ENCODE measurements at regions not wholly inside any gene's neighbourhood (a gene's known extent, or its start where the extent isn't known, plus 50 kb on each side); places are given as distances from the start of the nearest gene placed in this dataset.

DNA sequence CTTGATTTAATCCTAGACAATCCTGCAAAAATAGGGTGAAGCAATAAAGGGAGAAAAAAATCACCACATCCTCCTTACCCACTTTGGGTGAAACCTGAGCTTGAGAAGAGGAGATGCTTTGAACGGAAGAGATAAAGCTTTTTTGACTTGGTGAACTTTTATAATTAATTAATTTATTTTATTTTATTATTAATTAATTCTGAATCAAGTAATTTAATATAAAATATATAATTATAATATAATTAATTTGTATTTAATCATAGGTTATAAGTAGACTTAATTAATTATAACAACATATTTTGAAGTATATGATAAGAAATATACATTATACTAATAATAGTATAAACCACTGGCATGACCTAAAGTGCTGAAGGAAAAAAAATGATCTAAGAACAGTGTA, 2164.8 kb downstream of the LRRC4C start:
- DNase-seq (ENCODE audit: low read depth in 2 of 2) = no peak

DNA sequence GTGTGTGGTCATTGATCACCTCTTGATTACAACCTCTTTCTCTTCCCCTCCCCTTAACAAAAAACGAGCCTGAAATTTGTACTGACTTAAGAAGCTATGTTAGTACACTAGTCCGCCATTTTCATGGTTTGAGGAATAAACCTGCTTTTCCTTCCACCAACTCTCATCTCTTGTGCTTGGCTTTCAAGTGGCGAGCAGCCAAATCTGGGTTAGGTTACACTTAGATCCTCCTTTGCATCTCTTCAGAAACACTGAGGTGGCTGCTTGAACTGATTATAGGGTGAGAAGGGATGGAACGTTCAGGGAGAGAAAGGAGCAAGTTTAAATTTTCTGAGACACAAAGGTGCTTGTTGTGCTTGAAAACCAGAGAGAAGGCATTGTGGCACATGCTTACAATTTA, 2171.4 kb downstream of the LRRC4C start:
- DNase-seq (ENCODE audit: low read depth in 2 of 2) = no peak

DNA sequence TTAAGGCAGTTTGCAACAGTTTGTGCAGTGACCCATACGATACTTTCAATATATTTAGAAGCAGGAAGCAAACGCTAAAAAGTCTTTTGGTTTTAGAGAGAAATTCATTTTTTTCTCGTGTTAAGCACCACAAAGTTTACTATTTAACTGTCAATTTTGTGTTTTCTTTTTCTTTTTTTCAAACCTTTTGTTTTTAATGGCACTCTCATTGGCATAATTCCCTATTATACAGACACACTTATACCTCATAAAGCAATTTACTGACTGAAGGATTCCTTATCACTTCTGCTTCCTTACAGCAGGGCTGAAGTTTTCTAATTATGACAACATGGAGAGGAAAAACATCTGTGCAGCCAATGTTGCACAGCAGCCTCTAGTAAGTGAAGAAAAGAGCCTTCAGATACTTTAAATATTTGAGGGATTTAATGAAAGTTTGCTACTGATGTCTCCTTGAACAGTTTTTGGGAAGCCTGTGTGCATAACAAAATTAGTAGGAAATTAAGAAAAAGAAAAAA, 2191.2 kb downstream of the LRRC4C start:
- DNase-seq (ENCODE audit: low read depth in 2 of 2) = no peak

DNA sequence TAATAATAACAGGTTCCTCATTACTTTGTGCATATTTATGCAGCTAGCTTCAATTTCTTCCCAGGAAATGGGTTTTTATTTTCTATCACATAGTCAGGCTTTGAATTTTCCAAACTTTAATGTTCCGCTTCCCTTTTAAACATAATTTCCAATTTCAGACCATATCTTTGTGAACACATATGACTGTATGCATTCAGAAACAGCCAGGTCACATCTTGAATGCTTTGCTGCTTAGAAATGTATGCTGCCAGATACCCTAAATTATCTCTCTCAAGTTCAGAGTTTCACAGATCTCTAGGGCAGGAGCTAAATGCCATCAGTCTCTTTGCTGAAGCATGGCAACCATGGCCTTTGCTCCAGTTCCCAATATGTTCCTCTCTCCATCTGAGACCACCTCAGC, 2203.8 kb downstream of the LRRC4C start:
- DNase-seq (ENCODE audit: low read depth in 2 of 2) = no peak

DNA sequence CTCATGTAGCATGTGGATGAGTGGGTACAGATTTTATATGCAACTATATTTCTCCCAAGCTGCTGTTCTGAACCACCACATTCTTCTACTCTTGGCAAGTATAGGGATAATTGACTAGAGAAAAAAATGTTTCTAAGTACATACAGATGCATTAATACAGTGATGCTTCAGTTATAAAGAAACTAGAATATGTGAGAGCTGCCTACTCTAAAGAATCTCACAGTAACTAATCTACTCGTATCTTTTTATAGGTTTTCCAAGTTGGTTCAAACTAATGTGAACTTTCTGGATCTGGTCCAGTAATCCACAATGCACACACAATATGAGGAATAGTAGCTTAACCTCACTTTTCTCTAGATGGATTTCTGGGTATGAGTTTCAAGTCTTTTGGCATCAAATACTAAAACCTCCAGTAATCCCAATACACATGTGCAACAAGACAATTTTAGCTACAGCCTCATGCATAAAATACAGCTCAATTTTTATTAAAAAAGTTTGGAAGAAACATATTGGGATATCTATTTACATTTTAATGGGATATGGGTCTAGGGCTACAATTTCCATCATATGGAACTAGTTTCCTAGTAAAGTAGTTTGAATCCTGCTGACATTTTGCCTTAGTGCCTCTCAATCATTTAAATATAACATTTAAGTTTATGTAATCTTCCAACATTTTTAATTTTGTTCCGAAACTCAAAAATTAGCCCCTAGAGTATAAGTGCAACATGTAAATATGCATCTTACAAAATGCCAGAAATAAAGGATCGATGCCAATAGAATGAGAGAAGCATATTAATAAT, 2209.7 kb downstream of the LRRC4C start:
- DNase-seq (ENCODE audit: low read depth in 2 of 2) = no peak

DNA sequence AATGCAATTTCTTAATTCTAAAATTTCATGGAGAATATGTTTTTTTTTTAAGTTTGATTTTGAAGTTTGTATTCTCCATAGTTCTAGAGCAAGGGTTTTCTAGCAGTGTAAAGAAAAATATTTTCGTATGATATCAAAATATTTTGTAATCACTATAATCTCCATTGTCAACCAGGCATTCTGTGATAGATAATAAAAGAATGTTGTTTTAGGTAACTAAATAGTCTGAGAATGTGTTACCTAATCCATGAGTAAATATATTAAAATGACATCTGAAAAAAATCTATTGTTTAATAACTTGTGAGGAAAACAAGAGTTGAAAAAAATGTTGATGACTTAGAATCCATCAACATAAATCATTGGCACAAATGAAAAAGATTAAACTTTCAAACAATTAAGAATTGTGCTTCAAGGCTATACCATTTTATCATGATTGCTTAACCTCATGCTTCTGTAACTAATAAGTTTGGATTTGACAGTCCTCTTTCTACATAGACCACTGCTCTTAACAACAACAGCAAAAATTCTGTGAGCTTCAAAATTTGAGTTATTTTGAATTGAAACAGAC, 2211.8 kb downstream of the LRRC4C start:
- no peak for DNase-seq (ENCODE audit: low read depth in 2 of 2)

DNA sequence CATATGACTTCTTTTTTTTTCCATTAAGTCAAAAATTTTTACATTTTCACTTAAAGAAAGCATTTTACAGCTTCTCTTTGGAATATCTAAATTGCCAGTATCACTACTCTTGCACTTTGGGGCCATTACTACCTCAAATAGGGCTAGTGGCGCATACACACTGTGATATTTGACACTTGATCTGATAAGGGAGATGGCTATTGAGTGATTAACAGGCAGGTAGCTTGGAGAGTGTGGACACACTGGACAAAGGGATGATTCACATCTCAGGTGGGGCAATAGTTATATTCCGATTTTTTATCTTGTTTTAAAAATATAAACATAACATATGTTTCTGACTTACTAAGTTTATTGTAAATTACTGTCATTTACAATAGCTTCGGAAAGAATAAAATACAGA, 2219.9 kb downstream of the LRRC4C start:
- no peak for DNase-seq (ENCODE audit: low read depth in 2 of 2)

DNA sequence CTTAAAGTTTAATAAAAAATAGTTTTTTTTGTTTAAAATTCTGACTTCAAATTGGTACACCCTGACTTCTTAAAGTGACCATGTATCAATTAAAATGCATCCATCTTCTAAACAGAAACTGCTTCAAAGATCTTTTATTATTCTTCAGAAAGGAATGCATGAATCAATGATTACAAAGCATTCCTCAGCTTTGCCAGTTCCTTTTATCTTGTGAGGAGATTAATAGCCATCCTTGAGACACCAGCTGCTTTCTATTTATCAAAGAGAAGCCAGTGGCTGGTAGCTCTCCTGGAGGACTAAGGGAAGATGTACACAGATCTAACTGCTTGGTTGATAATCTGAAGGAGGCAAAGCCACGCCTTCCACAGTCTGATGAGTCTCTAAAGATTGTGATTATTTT, 2222.5 kb downstream of the LRRC4C start:
- no peak for DNase-seq (ENCODE audit: low read depth in 2 of 2)

DNA sequence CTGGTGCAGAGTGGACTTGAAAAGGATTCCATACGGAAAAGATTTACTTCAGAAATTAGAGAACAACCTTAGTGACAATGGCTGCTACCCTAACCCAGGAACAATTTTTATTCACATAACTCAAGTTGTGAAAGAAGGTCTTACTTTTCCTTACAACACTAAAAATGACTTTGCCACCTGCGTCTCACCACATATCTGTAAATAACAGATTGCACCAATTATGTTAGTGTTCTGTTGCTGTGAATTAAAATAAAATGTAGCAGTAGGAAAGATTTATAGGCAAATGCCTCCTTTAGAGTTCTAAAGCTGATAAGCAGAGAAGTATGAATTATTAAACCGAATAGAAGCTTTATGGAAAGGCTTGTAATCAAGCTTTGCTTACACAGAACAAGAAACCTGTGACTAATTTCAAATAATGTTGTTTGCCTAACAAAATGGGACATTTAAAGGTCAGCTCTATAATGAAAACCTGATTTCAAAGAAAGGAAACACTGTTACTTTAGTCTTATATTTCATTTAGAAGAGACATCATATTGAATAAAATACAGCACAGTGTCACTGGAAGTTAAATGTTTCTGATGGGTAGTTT, 2237.8 kb downstream of the LRRC4C start:
- no peak for DNase-seq (ENCODE audit: low read depth in 2 of 2)

DNA sequence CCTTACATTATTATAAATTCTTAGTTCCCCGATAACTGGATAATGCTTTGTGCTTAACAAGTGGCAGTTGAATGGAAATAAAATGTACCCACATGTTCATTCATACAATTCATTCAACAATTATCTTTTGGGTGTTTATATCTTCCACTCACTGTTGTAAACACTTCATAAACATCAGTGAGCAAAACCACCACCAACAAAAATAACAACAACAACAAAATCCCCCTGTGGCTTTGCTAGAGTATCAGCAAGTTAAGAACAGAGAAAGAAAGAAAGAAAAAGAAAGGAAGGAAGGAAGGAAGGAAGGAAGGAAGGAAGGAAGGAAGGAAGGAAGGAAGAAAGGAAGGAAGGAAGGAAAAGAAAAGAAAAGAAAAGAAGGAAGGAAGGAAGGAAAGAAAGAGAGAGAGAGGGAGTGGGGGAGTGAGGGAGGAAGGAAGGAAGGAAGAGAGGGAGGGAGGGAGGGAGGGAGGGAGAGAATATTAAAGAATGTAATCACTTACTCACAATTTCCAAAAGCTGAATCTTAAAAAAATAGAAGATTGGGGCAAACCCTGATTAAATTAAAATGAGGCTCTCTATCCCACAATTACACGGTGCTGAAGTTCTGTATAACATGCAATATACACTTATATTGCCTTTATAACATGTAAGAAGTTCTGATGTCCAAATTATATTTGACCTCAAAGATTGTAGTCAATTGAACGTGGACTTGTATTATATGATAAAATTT, 2238.8 kb downstream of the LRRC4C start:
- no peak for DNase-seq (ENCODE audit: low read depth in 2 of 2)

DNA sequence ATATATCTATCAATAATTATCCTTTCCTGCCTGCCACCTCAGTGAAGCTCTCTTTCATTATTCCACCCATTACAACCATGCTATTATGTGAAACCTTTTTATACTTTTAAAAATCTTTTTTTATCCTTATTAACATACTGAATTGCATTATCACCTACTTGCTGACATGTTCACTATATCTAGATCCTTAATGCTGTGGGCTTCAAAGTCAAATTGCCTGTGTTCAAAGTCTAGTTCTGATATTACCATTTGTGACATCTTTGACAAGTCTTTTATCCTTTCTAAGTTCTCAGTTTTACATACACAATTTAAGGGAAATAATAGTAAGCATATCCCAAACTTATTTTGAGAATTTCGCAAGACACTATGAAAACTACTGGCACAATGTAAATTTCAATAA, 2239.4 kb downstream of the LRRC4C start:
- no peak for DNase-seq (ENCODE audit: low read depth in 2 of 2)

DNA sequence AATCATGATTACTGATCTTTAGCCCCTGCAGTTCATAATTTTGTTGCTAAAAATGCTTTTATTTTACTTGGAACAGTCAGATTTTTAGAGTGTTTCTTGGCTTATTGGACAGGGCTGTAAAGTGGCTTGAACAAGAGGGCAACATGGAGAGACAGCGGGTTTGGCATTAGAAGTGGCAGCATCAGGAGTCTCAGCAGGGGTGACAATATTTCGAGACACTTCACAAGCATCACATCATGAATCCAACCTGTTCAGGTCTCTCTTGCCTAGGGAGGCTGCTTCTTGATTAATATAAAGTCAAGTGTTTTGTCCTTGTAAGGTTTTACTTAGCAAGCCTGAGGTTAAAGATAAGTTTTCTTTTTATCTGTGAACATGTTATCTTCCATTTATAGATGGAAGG, 2249.5 kb downstream of the LRRC4C start:
- DNase-seq (ENCODE audit: low read depth in 2 of 2) = no peak

DNA sequence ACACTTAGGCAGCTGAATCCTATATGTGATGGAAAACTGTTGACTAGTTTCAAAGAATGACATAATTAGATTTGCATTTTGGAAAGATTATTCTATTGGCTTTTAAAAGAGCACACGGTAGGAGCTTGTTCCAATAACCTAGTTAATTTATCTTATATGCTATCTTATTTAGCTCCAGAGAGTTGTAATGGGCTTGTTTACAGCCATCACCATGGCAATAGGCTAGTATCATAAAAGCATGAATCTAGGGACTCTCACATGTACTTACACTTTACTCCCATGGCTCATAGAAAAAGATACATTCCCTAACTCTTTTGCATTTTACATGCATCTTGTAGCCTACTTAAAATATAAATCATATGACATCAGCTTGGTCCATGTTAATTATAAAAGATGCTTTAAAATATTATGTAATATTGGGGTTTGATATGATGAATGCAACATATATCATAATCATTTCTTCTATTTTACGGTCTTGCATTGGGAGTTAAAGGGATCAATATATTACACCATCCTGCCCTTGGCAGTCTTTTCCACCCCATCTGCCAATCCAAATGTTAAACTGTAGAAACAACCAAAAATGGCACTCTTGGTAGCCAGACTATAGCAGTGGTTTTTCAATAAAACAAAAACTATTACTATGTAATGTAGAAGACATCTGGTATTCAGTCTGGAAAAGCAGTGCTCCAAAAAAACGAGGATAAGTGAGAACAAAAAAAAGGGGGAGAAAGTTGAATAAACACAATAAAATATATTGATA, 2254.0 kb downstream of the LRRC4C start:
- DNase-seq (ENCODE audit: low read depth in 2 of 2) = no peak

DNA sequence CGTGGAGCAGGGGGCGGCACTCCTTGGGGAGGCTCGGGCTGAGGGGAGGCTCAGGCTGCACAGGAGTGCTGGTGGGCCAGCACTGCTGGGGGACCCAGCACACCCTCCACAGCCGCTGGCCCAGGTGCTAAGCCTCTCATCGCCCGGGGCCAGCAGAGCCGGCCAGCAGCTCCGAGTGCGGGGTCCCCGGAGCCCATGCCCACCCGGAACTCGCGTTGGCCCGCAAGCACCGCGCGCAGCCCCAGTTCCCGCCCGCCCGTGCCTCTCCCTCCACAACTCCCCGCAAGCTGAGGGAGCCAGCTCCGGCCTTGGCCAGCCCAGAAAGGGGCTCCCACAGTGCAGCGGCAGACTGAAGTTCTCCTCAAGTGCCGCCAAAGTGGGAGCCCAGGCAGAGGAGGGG, 2266.8 kb downstream of the LRRC4C start:
- no peak for DNase-seq (ENCODE audit: low read depth in 2 of 2)

DNA sequence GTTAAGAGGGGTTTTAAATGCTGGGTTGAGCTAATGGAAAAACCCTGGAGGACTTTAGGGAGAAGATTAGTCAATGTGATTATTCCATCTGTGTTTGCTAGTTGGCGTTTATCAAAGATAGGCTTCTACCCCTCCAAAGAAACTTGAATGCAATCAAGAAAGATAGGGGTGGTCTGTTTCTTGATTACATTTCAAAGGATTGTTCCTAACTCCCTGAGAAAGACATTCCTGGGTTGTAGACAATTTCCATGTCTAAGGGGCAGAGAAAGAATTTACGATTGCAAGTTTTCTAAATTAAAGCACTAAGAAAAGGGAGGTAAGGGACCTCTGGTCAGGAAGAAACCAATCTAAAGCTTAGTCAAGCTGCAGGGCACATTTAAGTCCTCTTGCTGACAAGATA, 2268.7 kb downstream of the LRRC4C start:
- DNase-seq (ENCODE audit: low read depth in 2 of 2) = no peak

DNA sequence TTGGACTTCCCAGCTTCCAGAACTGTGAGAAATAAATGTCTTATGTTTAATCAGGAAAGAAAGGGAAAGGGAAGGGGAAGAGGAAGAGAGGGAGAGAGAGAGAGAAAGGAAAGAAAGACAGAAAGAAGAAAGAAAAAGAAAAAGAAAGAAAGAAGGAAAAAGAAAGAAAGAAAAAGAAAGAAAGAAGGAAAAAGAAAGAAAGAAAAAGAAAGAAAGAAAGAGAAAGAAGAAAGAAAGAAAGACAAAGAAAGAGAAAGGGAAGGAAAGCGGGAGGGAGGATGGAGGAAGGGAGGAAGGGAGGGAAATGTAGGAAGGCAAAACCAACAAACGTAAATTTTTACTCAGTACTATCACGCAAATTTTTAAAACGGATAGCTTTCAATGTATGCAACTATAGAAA, 2281.8 kb downstream of the LRRC4C start:
- no peak for DNase-seq (ENCODE audit: low read depth in 2 of 2)

DNA sequence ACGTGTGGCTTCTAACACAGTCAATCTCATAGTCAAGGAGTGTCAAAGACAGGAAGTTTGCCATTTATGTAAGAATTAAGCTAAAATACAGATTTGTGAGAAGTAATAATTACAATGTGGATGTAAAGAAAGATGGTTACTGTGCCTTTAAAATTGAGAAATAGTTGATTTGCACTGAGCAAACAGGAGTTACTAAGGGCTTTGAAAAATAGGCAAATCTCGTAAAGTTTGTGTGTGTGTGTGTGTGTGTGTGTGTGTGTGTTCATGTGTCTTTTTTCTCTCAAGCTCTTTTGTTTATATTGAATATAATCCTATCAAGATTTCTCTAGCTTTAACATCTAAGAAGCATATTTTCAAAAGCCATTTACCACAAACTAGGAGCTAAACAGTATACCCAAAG, 2284.5 kb downstream of the LRRC4C start:
- no peak for DNase-seq (ENCODE audit: low read depth in 2 of 2)

DNA sequence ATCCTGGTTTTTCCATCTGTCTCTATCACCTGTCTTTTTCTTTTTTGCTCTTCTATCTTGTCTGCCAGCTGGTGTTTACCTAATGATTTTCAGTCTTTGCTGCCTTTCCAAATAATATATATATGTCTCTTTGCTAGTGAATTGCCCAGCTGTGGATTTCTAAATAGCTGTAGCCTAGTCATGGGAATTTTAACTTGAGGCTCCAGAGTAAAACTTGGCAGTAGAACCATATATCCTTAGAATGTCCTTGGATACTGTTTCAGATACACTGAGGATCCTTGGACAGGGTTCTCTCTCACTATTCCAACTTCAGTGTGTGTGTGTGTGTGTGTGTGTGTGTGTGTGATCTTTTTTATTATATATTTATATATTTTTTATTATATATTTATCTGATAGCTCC, 2285.3 kb downstream of the LRRC4C start:
- DNase-seq (ENCODE audit: low read depth in 2 of 2) = no peak

DNA sequence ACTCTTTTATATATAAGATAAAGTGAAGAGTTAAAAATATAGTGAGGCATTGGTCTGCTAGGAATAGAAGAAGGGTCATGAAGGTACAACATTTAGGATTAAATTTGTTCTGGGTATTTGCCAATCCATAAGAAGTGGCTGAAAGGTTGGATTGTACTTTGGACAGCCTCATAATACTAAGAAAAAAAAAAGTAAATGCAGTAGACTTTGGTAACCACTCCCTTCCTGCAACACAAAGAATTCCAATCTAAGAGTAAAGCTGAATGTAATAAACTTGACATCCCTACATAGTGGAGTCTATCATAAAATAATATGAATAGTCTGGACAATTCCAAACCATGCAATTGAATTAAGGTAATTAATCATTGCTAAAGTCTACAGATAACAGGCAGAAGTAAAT, 2294.4 kb downstream of the LRRC4C start:
- no peak for DNase-seq (ENCODE audit: low read depth in 2 of 2)

DNA sequence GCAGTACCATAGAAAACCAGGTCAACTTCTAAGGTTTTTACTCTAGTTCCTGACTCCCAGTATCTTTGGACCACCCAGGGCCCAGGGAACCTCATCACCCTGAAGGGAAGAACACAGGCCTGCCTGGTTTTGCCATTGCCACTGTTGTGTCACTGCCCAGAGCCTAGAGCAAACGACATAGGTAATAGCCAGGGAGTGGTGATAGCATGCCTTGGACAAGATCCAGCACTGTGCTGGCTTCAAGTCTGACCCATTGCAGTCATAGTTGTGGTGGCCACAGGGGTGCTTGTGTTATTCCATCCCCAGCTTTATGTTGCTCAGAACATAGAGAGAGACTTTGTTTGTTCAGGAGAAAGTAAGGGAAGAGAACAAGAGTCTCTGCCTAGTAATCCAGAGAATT, 2310.2 kb downstream of the LRRC4C start:
- DNase-seq (ENCODE audit: low read depth in 2 of 2) = no peak

DNA sequence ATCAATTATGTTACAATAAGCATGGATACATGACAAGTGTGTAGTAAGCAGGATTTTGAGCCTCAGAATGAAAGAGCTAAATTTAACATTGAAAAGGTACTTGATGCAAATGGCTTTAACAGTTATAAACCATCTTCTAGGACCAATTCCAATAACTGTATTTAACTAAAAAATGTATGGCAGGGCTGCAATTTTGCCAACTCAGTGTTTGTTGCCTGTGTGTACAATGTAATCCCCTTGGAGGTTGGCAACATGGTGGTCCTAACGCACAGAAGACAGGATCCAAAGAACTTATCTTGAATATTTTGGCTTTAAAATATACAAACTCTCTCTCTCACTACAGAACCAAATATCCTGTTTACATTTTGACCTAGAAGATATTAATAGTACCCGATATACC, 2314.1 kb downstream of the LRRC4C start:
- DNase-seq (ENCODE audit: low read depth in 2 of 2) = no peak
